CD4-positive, alpha-beta memory T cell (primary cell): ENCODE measurements at regions not wholly inside any gene's neighbourhood (a gene's known extent, or its start where the extent isn't known, plus 50 kb on each side); places are given as distances from the start of the nearest gene placed in this dataset.

Source experiments
- CTCF ChIA-PET: fragments of 350-600 bp; sonication (Branson Sonifier 250); formaldehyde crosslinking; loops from one replicate; lab custom pipeline; 2021; ENCODE audit warnings: inconsistent platforms; ENCODE audit not compliant: partially characterized antibody; lab: Charles Lee
- POLR2A ChIA-PET: fragments of 350-600 bp; sonication (Branson Sonifier 250); formaldehyde crosslinking; loops from one replicate; lab custom pipeline; 2021; ENCODE audit not compliant: partially characterized antibody; lab: Charles Lee
- DNase-seq, 5 donors: peaks; one replicate each; pipeline versions ENCODE4 v3.0.0 to v3.0.0-alpha.2; 2020 to 2022; ENCODE audit warnings: mixed read lengths in 1 of 5
- H3K27ac ChIP-seq: one replicate; pipeline ENCODE4 v1.7.0; 2013; ENCODE audit warnings: low read depth, low read length
- H3K27me3 ChIP-seq: 2 replicates; pipeline ENCODE4 v1.7.0; 2013; ENCODE audit warnings: mild to moderate bottlenecking, low read length, moderate library complexity; ENCODE audit not compliant: insufficient read depth
- H3K36me3 ChIP-seq: 2 replicates; pipeline ENCODE4 v1.7.0; 2013; ENCODE audit warnings: mild to moderate bottlenecking, low read length, moderate library complexity; ENCODE audit not compliant: insufficient read depth
- H3K4me1 ChIP-seq: 2 replicates; pipeline ENCODE4 v1.7.0; 2013; ENCODE audit warnings: mild to moderate bottlenecking, low read length, moderate library complexity; ENCODE audit not compliant: insufficient read depth
- H3K4me3 ChIP-seq, 2 donors: one replicate each; pipeline ENCODE4 v1.7.0; 2013; ENCODE audit warnings: low read length in 2 of 2, mild to moderate bottlenecking in 1 of 2
- H3K9me3 ChIP-seq, 2 donors: one replicate each; pipeline ENCODE4 v1.7.0; 2013; ENCODE audit warnings: low read length in 2 of 2, control low read depth in 1 of 2; ENCODE audit not compliant: control insufficient read depth in 1 of 2
- H3K27ac Mint-ChIP-seq, 7 donors: one replicate each; pipeline ENCODE4 v1.8.0; 2020 to 2021; ENCODE audit warnings: mixed read lengths in 7 of 7, mild to moderate bottlenecking in 6 of 7, inconsistent platforms in 3 of 7, moderate library complexity in 3 of 7
- H3K27me3 Mint-ChIP-seq, 2 donors: one replicate each; pipeline ENCODE4 v1.8.0; 2020 to 2021; ENCODE audit warnings: mixed read lengths in 2 of 2
- H3K36me3 Mint-ChIP-seq, 2 donors: one replicate each; pipeline ENCODE4 v1.8.0; 2020 to 2021; ENCODE audit warnings: mixed read lengths in 2 of 2, inconsistent platforms in 1 of 2, mild to moderate bottlenecking in 1 of 2
- H3K4me1 Mint-ChIP-seq, 4 donors: one replicate each; pipeline ENCODE4 v1.8.0; 2020 to 2021; ENCODE audit warnings: mixed read lengths in 4 of 4, mild to moderate bottlenecking in 1 of 4
- H3K4me3 Mint-ChIP-seq, 8 donors: one replicate each; pipeline ENCODE4 v1.8.0; 2020 to 2021; ENCODE audit warnings: mixed read lengths in 8 of 8, mild to moderate bottlenecking in 7 of 8, moderate library complexity in 6 of 8, inconsistent platforms in 3 of 8
- H3K9me3 Mint-ChIP-seq, 8 donors: one replicate each; pipeline ENCODE4 v1.8.0; 2020 to 2021; ENCODE audit warnings: mixed read lengths in 8 of 8, mild to moderate bottlenecking in 5 of 8, inconsistent platforms in 3 of 8, moderate library complexity in 1 of 8
- intact Hi-C: fragments of 100-400 bp; cut with micrococcal nuclease; formaldehyde crosslinking; loops from one replicate; pipeline ENCODE4 v1.15.1; 2023

- Histone ChIP-seq H3K36me3 (no peaks in the 10 kb centered on the region), H3K27ac (no peak overlapping the region), H3K4me3 (no peak overlapping the region), H3K9me3 (no peaks in the 10 kb centered on the region), H3K27me3 (no peaks in the 10 kb centered on the region), H3K4me1 (no peaks in the 10 kb centered on the region)
- no peaks in the 10 kb centered on the region for H3K27me3 Mint-ChIP-seq
- H3K27ac Mint-ChIP-seq, result no peak overlapping the region
- H3K9me3 Mint-ChIP-seq, result peaks cover 0 to 8% (median 0%) of the 10 kb centered on the region in 8 donors
- H3K4me1 Mint-ChIP-seq, result no peaks in the 10 kb centered on the region
- ChIA-PET POLR2A (no interaction called here), CTCF (interaction anchor here (0.8 to 1.0 kb wide), 2 partner anchors 10 to 15 kb away, joined by 3 read pairs; no protein-coding TSS in a partner anchor)
- no peaks in the 10 kb centered on the region for H3K36me3 Mint-ChIP-seq
- H3K4me3 Mint-ChIP-seq, result no peak overlapping the region
- DNase-seq, result no peak
- intact Hi-C loops, result no loop called here
Observed at GRCh38 chr14:53883739-53884138, 72.9 kb downstream of the BMP4 start.

DNA sequence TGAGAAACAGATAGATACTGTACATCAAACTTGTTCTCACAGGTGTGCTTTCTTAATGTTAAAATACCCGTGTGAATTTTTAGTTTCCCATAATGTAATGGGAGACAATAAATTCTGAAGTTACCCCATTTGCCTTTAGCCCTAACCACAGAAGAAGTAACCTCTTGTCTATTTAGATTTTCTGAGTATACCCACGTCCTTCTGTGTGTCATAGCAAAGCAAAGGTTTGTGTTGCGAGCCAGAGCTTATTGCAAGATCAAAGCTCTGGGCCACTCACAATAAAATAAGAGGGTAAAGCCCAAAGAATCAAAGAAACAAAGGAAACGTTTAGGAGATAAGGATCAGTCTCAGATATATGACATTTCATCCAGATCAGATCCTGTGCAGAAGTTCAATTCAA is 73.9 kb downstream of the BMP4 start:
- H3K4me3 ChIP-seq, result no peak overlapping the region
- no peaks in the 10 kb centered on the region for H3K27me3 Mint-ChIP-seq
- H3K4me1 ChIP-seq, result no peaks in the 10 kb centered on the region
- H3K9me3 ChIP-seq, result no peaks in the 10 kb centered on the region
- H3K36me3 ChIP-seq, result no peaks in the 10 kb centered on the region
- intact Hi-C loops, result no loop called here
- H3K9me3 Mint-ChIP-seq, result peaks cover 0 to 7% (median 2%) of the 10 kb centered on the region in 8 donors
- H3K4me1 Mint-ChIP-seq, result no peaks in the 10 kb centered on the region
- ChIA-PET POLR2A (no interaction called here), CTCF (no interaction called here)
- no peak overlapping the region for H3K4me3 Mint-ChIP-seq
- no peak for DNase-seq
- no peaks in the 10 kb centered on the region for H3K27me3 ChIP-seq
- no peak overlapping the region for H3K27ac Mint-ChIP-seq
- H3K36me3 Mint-ChIP-seq, result no peaks in the 10 kb centered on the region
- no peak overlapping the region for H3K27ac ChIP-seq

- H3K27ac Mint-ChIP-seq, result no peak overlapping the region
Observed at GRCh38 chr14:53881921-53882320, 74.7 kb downstream of the BMP4 start.

GRCh38 chr14:53881161-53881871 is 75.3 kb downstream of the BMP4 start:
- Histone ChIP-seq H3K36me3 (no peaks in the 10 kb centered on the region), H3K4me1 (no peaks in the 10 kb centered on the region), H3K27me3 (no peaks in the 10 kb centered on the region), H3K4me3 (no peak overlapping the region), H3K9me3 (no peaks in the 10 kb centered on the region), H3K27ac (no peak overlapping the region)
- H3K27me3 Mint-ChIP-seq, result no peaks in the 10 kb centered on the region
- H3K27ac Mint-ChIP-seq, result no peak overlapping the region
- intact Hi-C loops, result no loop called here
- CTCF ChIA-PET, result no interaction called here
- POLR2A ChIA-PET, result no interaction called here
- no peaks in the 10 kb centered on the region for H3K36me3 Mint-ChIP-seq
- no peak for DNase-seq
- H3K4me1 Mint-ChIP-seq, result no peaks in the 10 kb centered on the region
- no peak overlapping the region for H3K4me3 Mint-ChIP-seq
- H3K9me3 Mint-ChIP-seq, result peaks cover 0 to 12% (median 4%) of the 10 kb centered on the region in 8 donors

More at GRCh38 chr14:53881921-53882320, 74.7 kb downstream of the BMP4 start:
- ChIA-PET CTCF (no interaction called here), POLR2A (no interaction called here)
- Histone ChIP-seq H3K4me3 (no peak overlapping the region), H3K27ac (no peak overlapping the region), H3K4me1 (no peaks in the 10 kb centered on the region), H3K36me3 (no peaks in the 10 kb centered on the region), H3K27me3 (no peaks in the 10 kb centered on the region), H3K9me3 (no peaks in the 10 kb centered on the region)
- intact Hi-C loops, result no loop called here
- Mint-ChIP-seq H3K36me3 (no peaks in the 10 kb centered on the region), H3K27me3 (no peaks in the 10 kb centered on the region), H3K9me3 (peaks cover 0 to 11% (median 4%) of the 10 kb centered on the region in 8 donors), H3K4me3 (no peak overlapping the region), H3K4me1 (no peaks in the 10 kb centered on the region)
- DNase-seq, result no peak

- Histone ChIP-seq H3K9me3 (no peaks in the 10 kb centered on the region), H3K27ac (no peak overlapping the region), H3K36me3 (no peaks in the 10 kb centered on the region), H3K27me3 (no peaks in the 10 kb centered on the region), H3K4me1 (no peaks in the 10 kb centered on the region), H3K4me3 (no peak overlapping the region)
- intact Hi-C loops, result no loop called here
- H3K27ac Mint-ChIP-seq, result no peak overlapping the region
- no peaks in the 10 kb centered on the region for H3K36me3 Mint-ChIP-seq
- H3K9me3 Mint-ChIP-seq, result peaks cover 0 to 11% (median 5%) of the 10 kb centered on the region in 8 donors
- DNase-seq, result no peak
- no peaks in the 10 kb centered on the region for H3K27me3 Mint-ChIP-seq
- no peak overlapping the region for H3K4me3 Mint-ChIP-seq
- no peaks in the 10 kb centered on the region for H3K4me1 Mint-ChIP-seq
- POLR2A ChIA-PET, result no interaction called here
- CTCF ChIA-PET, result no interaction called here
Observed at GRCh38 chr14:53880761-53881160, 75.9 kb downstream of the BMP4 start.

GRCh38 chr14:53879747-53880146 is 76.9 kb downstream of the BMP4 start:
- Mint-ChIP-seq H3K36me3 (no peaks in the 10 kb centered on the region), H3K27me3 (no peaks in the 10 kb centered on the region), H3K27ac (no peak overlapping the region), H3K4me3 (no peak overlapping the region), H3K9me3 (peaks cover 0 to 13% (median 5%) of the 10 kb centered on the region in 8 donors), H3K4me1 (no peaks in the 10 kb centered on the region)
- DNase-seq, result no peak
- Histone ChIP-seq H3K27ac (no peak overlapping the region), H3K9me3 (no peaks in the 10 kb centered on the region), H3K36me3 (no peaks in the 10 kb centered on the region), H3K27me3 (no peaks in the 10 kb centered on the region), H3K4me1 (no peaks in the 10 kb centered on the region), H3K4me3 (no peak overlapping the region)
- intact Hi-C loops, result no loop called here
- CTCF ChIA-PET, result no interaction called here
- POLR2A ChIA-PET, result no interaction called here

GRCh38 chr14:53879022-53879686 is 77.5 kb downstream of the BMP4 start:
- no peak overlapping the region for H3K4me3 Mint-ChIP-seq
- H3K27ac Mint-ChIP-seq, result no peak overlapping the region
- Histone ChIP-seq H3K4me1 (no peaks in the 10 kb centered on the region), H3K27me3 (no peaks in the 10 kb centered on the region), H3K36me3 (no peaks in the 10 kb centered on the region), H3K9me3 (no peaks in the 10 kb centered on the region), H3K27ac (no peak overlapping the region), H3K4me3 (no peak overlapping the region)
- no peaks in the 10 kb centered on the region for H3K4me1 Mint-ChIP-seq
- no peaks in the 10 kb centered on the region for H3K36me3 Mint-ChIP-seq
- H3K27me3 Mint-ChIP-seq, result no peaks in the 10 kb centered on the region
- ChIA-PET POLR2A (no interaction called here), CTCF (no interaction called here)
- DNase-seq, result no peak
- intact Hi-C loops, result no loop called here
- H3K9me3 Mint-ChIP-seq, result peaks cover 0 to 13% (median 5%) of the 10 kb centered on the region in 8 donors
